SK-N-SH (cell line): ENCODE measurements at regions not wholly inside any gene's neighbourhood (a gene's known extent, or its start where the extent isn't known, plus 50 kb on each side); places are given as distances from the start of the nearest gene placed in this dataset.

Source experiments
- CTCF ChIA-PET: fragments of 300-600, 350-600 bp; formaldehyde crosslinking; extraction: SDS; loops from one replicate; lab custom pipeline; 2021; lab: Yijun Ruan, JAX
- POLR2A ChIA-PET: fragments of 350-600 bp; sonication (Branson Sonifier 250); formaldehyde crosslinking; extraction: SDS; loops from one replicate; lab custom pipeline; 2020; ENCODE audit warnings: antibody characterized with exemption, inconsistent platforms; lab: Yijun Ruan, JAX
- DNase-seq: peaks from one replicate; pipeline ENCODE4 v3.0.0; 2012
- H2AFZ ChIP-seq: fragments of 200-600 bp; sonication (generic); 2 replicates; pipeline ENCODE4 v1.8.1; 2016; ENCODE audit warnings: antibody characterized with exemption, mild to moderate bottlenecking, low read depth
- H3F3A ChIP-seq: fragments of 200-600 bp; sonication (generic); replicated peaks from 2 replicates; pipeline ENCODE3; 2016; ENCODE audit warnings: antibody characterized with exemption, mild to moderate bottlenecking; ENCODE audit not compliant: insufficient read depth
- H3K27ac ChIP-seq, 2 experiments: fragments of 200-500 bp in 1 of 2; fragments of 200-600 bp in 1 of 2; sonication (Bioruptor generic) in 1 of 2; sonication (generic), shearing (Covaris generic) in 1 of 2; 2 replicates each; pipeline versions ENCODE4 v1.5.1 to v1.6.1; 2014 to 2016; ENCODE audit warnings: low read depth in 2 of 2, inconsistent platforms in 1 of 2, low read length in 1 of 2, mild to moderate bottlenecking in 1 of 2, mixed read lengths in 1 of 2
- H3K27me3 ChIP-seq: fragments of 200-600 bp; sonication (generic), shearing (Covaris generic); 2 replicates; pipeline ENCODE4 v1.6.1; 2016; ENCODE audit warnings: mixed run types; ENCODE audit not compliant: insufficient read depth
- H3K36me3 ChIP-seq, 2 experiments: fragments of 200-500 bp in 1 of 2; fragments of 200-600 bp in 1 of 2; sonication (Bioruptor generic) in 1 of 2; sonication (generic) in 1 of 2; replicated peaks in 1 of 2; 2 replicates each; pipeline versions ENCODE3 to v1.5.1; 2014 to 2016; ENCODE audit warnings: low read length in 1 of 2, mild to moderate bottlenecking in 1 of 2; ENCODE audit not compliant: insufficient read depth in 2 of 2, control insufficient read depth in 1 of 2
- H3K4me1 ChIP-seq, 2 experiments: fragments of 200-500 bp in 1 of 2; fragments of 200-600 bp in 1 of 2; sonication (Bioruptor generic) in 1 of 2; sonication (generic), shearing (Covaris generic) in 1 of 2; 2 replicates each; pipeline versions ENCODE4 v1.5.1 to v1.6.1; 2014 to 2016; ENCODE audit warnings: low read depth in 1 of 2, low read length in 1 of 2, mixed run types in 1 of 2; ENCODE audit not compliant: insufficient read depth in 2 of 2, control insufficient read depth in 1 of 2
- H3K4me2 ChIP-seq: fragments of 200-600 bp; sonication (generic), shearing (Covaris generic); 2 replicates; pipeline ENCODE4 v1.6.1; 2017; ENCODE audit warnings: mixed run types
- H3K4me3 ChIP-seq, 2 experiments: fragments of 200-500 bp in 1 of 2; fragments of 200-600 bp in 1 of 2; sonication (Bioruptor generic) in 1 of 2; sonication (generic), shearing (Covaris generic) in 1 of 2; 2 replicates each; pipeline versions ENCODE4 v1.5.1 to v1.8.1; 2014 to 2016; ENCODE audit warnings: low read depth in 2 of 2, inconsistent platforms in 1 of 2, low read length in 1 of 2, mild to moderate bottlenecking in 1 of 2, mixed read lengths in 1 of 2, moderate library complexity in 1 of 2
- H3K79me2 ChIP-seq: fragments of 200-600 bp; sonication (generic); 2 replicates; pipeline ENCODE4 v1.8.1; 2017; ENCODE audit warnings: mild to moderate bottlenecking; ENCODE audit not compliant: insufficient read depth
- H3K9ac ChIP-seq: fragments of 200-600 bp; sonication (generic); 2 replicates; pipeline ENCODE4 v1.6.1; 2017; ENCODE audit warnings: mixed run types
- H3K9me2 ChIP-seq: fragments of 200-600 bp; sonication (generic); 2 replicates; pipeline ENCODE4 v1.6.1; 2017; ENCODE audit warnings: mixed run types
- H3K9me3 ChIP-seq: fragments of 200-600 bp; sonication (generic); 2 replicates; pipeline ENCODE4 v1.6.1; 2017; ENCODE audit warnings: mixed run types, mild to moderate bottlenecking, moderate library complexity
- H4K20me1 ChIP-seq: fragments of 200-600 bp; sonication (generic); 2 replicates; pipeline ENCODE4 v1.6.1; 2017; ENCODE audit warnings: mild to moderate bottlenecking, mixed run types; ENCODE audit not compliant: insufficient read depth
- ELF1 ChIP-seq: IDR thresholded peaks from 2 replicates; pipeline ENCODE4 v1.4.0; 2012
- EZH2phosphoT487 ChIP-seq: fragments of 200-600 bp; sonication (generic); IDR thresholded peaks from 2 replicates; pipeline ENCODE4 v1.6.1; 2017; ENCODE audit warnings: low read depth, mixed run types, mild to moderate bottlenecking, antibody characterized with exemption, moderate library complexity, borderline replicate concordance
- FOSL2 ChIP-seq: IDR thresholded peaks from 2 replicates; pipeline ENCODE4 v1.4.0; 2012; ENCODE audit warnings: low read depth, mild to moderate bottlenecking, moderate library complexity, borderline replicate concordance
- FOXJ3 ChIP-seq: sonication (generic); formaldehyde crosslinking; IDR thresholded peaks from 2 replicates; pipeline ENCODE4 v1.5.1; 2020; ENCODE audit warnings: mild to moderate bottlenecking, missing genetic modification reagents
- GABPA ChIP-seq: IDR thresholded peaks from 2 replicates; pipeline ENCODE4 v1.4.0; 2012; ENCODE audit warnings: low read depth, mild to moderate bottlenecking
- GATA2 ChIP-seq: sonication (generic); formaldehyde crosslinking; IDR thresholded peaks from 2 replicates; pipeline ENCODE4 v1.5.0; 2020; ENCODE audit warnings: mild to moderate bottlenecking, missing genetic modification reagents
- NFIC ChIP-seq: IDR thresholded peaks from 2 replicates; pipeline ENCODE4 v1.4.0; 2012; ENCODE audit warnings: borderline replicate concordance
- POLR2AphosphoS5 ChIP-seq: IDR thresholded peaks from 2 replicates; pipeline ENCODE4 v1.6.1; 2012; ENCODE audit warnings: low read depth, low read length
- SIN3A ChIP-seq: IDR thresholded peaks from 2 replicates; pipeline ENCODE4 v1.6.1; 2012; ENCODE audit warnings: low read depth, mild to moderate bottlenecking, low read length, moderate library complexity, borderline replicate concordance
- TAF1 ChIP-seq: IDR thresholded peaks from 2 replicates; pipeline ENCODE4 v1.6.1; 2012; ENCODE audit warnings: low read depth, mild to moderate bottlenecking, low read length, moderate library complexity, borderline replicate concordance
- YY1 ChIP-seq: IDR thresholded peaks from 2 replicates; pipeline ENCODE4 v1.4.0; 2012; ENCODE audit warnings: low read depth, mild to moderate bottlenecking
- WGBS: methylation state at CpG from one replicate; pipeline ENCODE4 v1.1.6; 2017; ENCODE audit warnings: low lambda C conversion rate; 5-methylcytosine and 5-hydroxymethylcytosine counted together
- TF ChIP-seq, protein P1 (sequence below): IDR thresholded peaks from 2 replicates; pipeline ENCODE4 v1.4.0; 2012; ENCODE audit warnings: low read depth
- TF ChIP-seq, protein P2 (sequence below): IDR thresholded peaks from 2 replicates; pipeline ENCODE4; 2012
- TF ChIP-seq, protein P3 (sequence below): fragments of 150-350 bp; IDR thresholded peaks from 2 replicates; pipeline ENCODE4 v1.6.1; 2016; ENCODE audit warnings: mild to moderate bottlenecking, low read depth, low read length
- TF ChIP-seq, protein P4 (sequence below): IDR thresholded peaks from 2 replicates; pipeline ENCODE4 v1.4.0; 2012; ENCODE audit warnings: low read depth, borderline replicate concordance

DNA sequence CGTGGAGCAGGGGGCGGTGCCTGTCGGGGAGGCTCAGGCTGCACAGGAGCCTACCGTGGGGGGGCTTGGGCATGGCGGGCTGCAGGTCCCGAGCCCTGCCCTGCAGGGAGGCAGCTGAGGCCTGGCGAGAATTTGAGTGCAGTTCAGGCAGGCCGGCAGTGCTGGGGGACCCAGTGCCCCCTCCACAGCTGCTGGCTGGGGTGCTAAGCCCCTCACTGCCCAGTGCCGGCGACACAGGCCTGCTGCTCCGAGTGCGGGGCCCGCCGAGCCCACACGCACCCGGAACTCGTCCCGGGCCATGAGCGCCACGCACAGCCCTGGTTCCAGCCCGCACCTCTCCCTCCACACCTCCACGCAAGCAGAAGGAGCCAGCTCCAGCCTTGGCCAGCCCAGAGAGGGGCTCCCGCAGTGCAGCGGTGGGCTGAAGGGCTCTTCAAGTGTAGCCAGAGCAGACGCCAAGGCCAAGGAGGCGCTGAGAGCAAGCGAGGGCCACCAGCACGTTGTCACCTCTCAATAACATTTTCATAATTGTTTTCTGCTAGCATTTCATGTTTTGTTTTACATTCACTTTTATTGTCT, 1378.9 kb upstream of the CELF4 start:
- Histone ChIP-seq H2AFZ (no peak overlapping the region), H3K27ac (no peak overlapping the region), H3K9me3 (peaks cover 5% of the 10 kb centered on the region; the same call in 1 of the 2 replicates), H3K4me1 (no peaks in the 10 kb centered on the region), H3K9me2 (no peaks in the 10 kb centered on the region), H3K36me3 (no peaks in the 10 kb centered on the region), H3K79me2 (no peaks in the 10 kb centered on the region), H3K9ac (no peak overlapping the region), H3K4me2 (no peak overlapping the region), H3F3A (no peaks in the 10 kb centered on the region), H4K20me1 (no peaks in the 10 kb centered on the region), H3K4me3 (no peak overlapping the region), H3K27me3 (no peaks in the 10 kb centered on the region)
- ChIA-PET POLR2A (no interaction called here), CTCF (no interaction called here)
- TF ChIP-seq, protein P1, sequence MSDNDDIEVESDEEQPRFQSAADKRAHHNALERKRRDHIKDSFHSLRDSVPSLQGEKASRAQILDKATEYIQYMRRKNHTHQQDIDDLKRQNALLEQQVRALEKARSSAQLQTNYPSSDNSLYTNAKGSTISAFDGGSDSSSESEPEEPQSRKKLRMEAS, result no peak
- TF ChIP-seq YY1 (no peak), NFIC (no peak), SIN3A (no peak), ELF1 (no peak), GABPA (no peak), EZH2phosphoT487 (no peak), TAF1 (no peak), GATA2 (CRISPR knock-in tag) (no peak), FOSL2 (no peak), POLR2AphosphoS5 (no peak), FOXJ3 (CRISPR knock-in tag) (no peak)
- TF ChIP-seq, protein P2, sequence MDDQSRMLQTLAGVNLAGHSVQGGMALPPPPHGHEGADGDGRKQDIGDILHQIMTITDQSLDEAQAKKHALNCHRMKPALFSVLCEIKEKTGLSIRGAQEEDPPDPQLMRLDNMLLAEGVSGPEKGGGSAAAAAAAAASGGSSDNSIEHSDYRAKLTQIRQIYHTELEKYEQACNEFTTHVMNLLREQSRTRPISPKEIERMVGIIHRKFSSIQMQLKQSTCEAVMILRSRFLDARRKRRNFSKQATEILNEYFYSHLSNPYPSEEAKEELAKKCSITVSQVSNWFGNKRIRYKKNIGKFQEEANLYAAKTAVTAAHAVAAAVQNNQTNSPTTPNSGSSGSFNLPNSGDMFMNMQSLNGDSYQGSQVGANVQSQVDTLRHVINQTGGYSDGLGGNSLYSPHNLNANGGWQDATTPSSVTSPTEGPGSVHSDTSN, result no peak
- TF ChIP-seq, protein P3, sequence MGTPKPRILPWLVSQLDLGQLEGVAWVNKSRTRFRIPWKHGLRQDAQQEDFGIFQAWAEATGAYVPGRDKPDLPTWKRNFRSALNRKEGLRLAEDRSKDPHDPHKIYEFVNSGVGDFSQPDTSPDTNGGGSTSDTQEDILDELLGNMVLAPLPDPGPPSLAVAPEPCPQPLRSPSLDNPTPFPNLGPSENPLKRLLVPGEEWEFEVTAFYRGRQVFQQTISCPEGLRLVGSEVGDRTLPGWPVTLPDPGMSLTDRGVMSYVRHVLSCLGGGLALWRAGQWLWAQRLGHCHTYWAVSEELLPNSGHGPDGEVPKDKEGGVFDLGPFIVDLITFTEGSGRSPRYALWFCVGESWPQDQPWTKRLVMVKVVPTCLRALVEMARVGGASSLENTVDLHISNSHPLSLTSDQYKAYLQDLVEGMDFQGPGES, result no peak
- TF ChIP-seq, protein P4, sequence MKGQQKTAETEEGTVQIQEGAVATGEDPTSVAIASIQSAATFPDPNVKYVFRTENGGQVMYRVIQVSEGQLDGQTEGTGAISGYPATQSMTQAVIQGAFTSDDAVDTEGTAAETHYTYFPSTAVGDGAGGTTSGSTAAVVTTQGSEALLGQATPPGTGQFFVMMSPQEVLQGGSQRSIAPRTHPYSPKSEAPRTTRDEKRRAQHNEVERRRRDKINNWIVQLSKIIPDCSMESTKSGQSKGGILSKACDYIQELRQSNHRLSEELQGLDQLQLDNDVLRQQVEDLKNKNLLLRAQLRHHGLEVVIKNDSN, result no peak
- DNase-seq, result no peak
- WGBS, result 54% methylated on average over 8 of the region's 28 CpGs
